BLaER1 (cell line): ENCODE measurements at regions not wholly inside any gene's neighbourhood (a gene's known extent, or its start where the extent isn't known, plus 50 kb on each side); places are given as distances from the start of the nearest gene placed in this dataset.

Experiments used
- H3K27ac ChIP-seq: shearing (Covaris generic); formaldehyde crosslinking; 2 replicates; pipeline ENCODE4 v1.8.1; 2022
- H3K27me3 ChIP-seq: shearing (Covaris generic); formaldehyde crosslinking; 2 replicates; pipeline ENCODE4 v1.8.1; 2022
- H3K36me3 ChIP-seq: shearing (Covaris generic); formaldehyde crosslinking; 2 replicates; pipeline ENCODE4 v1.8.1; 2022
- H3K4me1 ChIP-seq: shearing (Covaris generic); formaldehyde crosslinking; 2 replicates; pipeline ENCODE4 v1.8.1; 2022
- H3K4me2 ChIP-seq: shearing (Covaris generic); formaldehyde crosslinking; 2 replicates; pipeline ENCODE4 v1.8.1; 2022
- H3K4me3 ChIP-seq: shearing (Covaris generic); formaldehyde crosslinking; 2 replicates; pipeline ENCODE4 v1.8.1; 2022
- H3K9ac ChIP-seq: shearing (Covaris generic); formaldehyde crosslinking; 2 replicates; pipeline ENCODE4 v1.8.1; 2022
- H3K9me3 ChIP-seq: shearing (Covaris generic); formaldehyde crosslinking; 2 replicates; pipeline ENCODE4 v1.8.1; 2022
- H4K20me1 ChIP-seq: shearing (Covaris generic); formaldehyde crosslinking; 2 replicates; pipeline ENCODE4 v1.8.1; 2022
- Cebpa-rat ChIP-seq: shearing (Covaris generic); IDR thresholded peaks from 2 replicates; pipeline ENCODE4 v1.8.1; 2022

DNA sequence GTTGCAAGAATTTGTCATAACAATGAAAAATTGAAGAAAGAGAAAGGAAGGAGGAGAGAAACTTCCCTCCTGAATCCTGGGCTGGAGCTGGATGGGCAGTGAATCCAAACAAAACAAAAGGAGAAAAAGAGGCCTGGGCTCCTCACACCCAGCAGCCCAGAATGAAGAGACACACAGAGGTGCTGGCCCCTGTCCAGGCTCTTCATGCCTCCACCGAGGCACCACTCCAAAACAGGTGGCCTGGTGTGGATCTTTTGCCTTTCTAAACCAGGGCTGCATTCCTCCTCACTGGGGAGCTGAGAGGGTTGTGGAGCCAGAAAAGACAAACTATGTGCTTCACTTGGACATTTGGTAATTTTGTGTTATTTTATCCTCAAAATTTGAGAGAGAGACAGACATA is 76.0 kb downstream of the FAM124B start:
- Histone ChIP-seq H3K4me2 (no peak overlapping the region), H3K4me1 (no peaks in the 10 kb centered on the region), H3K36me3 (no peaks in the 10 kb centered on the region), H4K20me1 (no peaks in the 10 kb centered on the region), H3K27me3 (no peaks in the 10 kb centered on the region), H3K4me3 (no peak overlapping the region), H3K9me3 (no peaks in the 10 kb centered on the region), H3K9ac (no peak overlapping the region), H3K27ac (no peak overlapping the region)
- TF ChIP-seq Cebpa-rat = no peak

DNA sequence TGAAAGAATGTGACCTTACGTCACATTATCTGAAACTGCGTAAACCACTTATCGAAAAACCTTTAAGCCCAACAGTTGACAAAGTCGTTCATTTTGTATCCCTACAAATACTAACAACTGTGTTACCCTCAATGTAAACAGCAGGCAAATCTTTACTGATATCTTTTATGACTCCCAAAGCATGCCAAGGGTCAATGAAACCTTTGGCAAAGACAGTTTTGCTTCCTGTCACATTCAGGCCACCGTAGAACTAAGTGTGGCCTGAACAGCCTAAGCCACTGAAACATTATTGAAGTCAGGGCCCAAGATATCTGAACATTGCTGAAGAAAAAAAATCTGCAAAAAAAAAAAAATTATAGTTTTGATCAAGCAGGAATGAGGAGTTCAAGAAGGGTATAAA is 77.3 kb downstream of the FAM124B start:
- Histone ChIP-seq H3K27me3 (no peaks in the 10 kb centered on the region), H3K36me3 (no peaks in the 10 kb centered on the region), H3K4me1 (no peaks in the 10 kb centered on the region), H3K4me3 (no peak overlapping the region), H3K27ac (no peak overlapping the region), H4K20me1 (no peaks in the 10 kb centered on the region), H3K4me2 (no peak overlapping the region), H3K9ac (no peak overlapping the region), H3K9me3 (no peaks in the 10 kb centered on the region)
- TF ChIP-seq Cebpa-rat = no peak

DNA sequence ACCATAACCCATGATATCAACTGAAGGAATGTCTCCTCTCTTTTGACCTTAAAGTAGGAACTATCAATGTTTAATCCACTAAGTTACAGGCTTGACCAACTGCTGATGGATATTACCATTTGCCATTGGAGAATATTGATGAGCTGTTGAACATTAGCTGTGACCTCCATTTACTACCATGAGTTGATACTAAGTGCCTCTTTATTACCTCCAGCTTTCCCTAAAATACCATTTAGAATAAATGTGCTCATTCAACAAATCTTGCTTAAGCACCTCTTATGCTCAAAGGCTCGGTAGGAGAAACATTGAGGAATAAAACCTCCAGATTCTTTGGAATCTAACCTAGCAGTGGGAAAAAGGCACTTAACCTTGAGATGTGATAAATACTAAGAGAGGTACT is 81.2 kb downstream of the FAM124B start:
- H3K9me3 ChIP-seq = no peaks in the 10 kb centered on the region
- no peak overlapping the region for H3K4me2 ChIP-seq
- no peak for TF ChIP-seq Cebpa-rat
- H3K4me1 ChIP-seq = no peaks in the 10 kb centered on the region
- no peak overlapping the region for H3K27ac ChIP-seq
- no peaks in the 10 kb centered on the region for H3K27me3 ChIP-seq
- H3K36me3 ChIP-seq = no peaks in the 10 kb centered on the region
- no peaks in the 10 kb centered on the region for H4K20me1 ChIP-seq
- H3K9ac ChIP-seq = no peak overlapping the region
- no peak overlapping the region for H3K4me3 ChIP-seq

DNA sequence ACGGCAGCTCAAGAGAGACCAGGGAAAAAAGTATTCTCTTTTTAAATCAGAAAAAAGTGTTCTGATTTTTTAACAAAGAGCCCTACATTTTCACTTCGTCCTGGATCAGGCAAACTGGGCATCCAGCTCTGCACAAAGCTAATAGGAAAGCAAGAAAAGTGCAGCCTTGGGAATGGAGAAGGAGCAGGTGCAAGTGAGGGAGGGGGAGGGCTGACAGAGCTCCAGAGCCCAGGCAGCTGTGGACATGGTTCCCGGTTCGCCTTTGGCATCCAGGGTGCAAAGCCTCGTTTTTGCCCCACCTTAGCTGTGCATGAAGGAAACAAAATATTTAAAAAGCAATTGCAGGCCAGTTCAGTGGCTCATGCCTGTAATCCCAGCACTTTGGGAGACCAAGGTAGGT is 82.2 kb downstream of the FAM124B start:
- no peaks in the 10 kb centered on the region for H3K27me3 ChIP-seq
- H3K27ac ChIP-seq = no peak overlapping the region
- H3K4me1 ChIP-seq = no peaks in the 10 kb centered on the region
- H3K9me3 ChIP-seq = no peaks in the 10 kb centered on the region
- no peaks in the 10 kb centered on the region for H3K36me3 ChIP-seq
- H3K9ac ChIP-seq = no peak overlapping the region
- no peaks in the 10 kb centered on the region for H4K20me1 ChIP-seq
- H3K4me3 ChIP-seq = no peak overlapping the region
- H3K4me2 ChIP-seq = no peak overlapping the region
- TF ChIP-seq Cebpa-rat = no peak

DNA sequence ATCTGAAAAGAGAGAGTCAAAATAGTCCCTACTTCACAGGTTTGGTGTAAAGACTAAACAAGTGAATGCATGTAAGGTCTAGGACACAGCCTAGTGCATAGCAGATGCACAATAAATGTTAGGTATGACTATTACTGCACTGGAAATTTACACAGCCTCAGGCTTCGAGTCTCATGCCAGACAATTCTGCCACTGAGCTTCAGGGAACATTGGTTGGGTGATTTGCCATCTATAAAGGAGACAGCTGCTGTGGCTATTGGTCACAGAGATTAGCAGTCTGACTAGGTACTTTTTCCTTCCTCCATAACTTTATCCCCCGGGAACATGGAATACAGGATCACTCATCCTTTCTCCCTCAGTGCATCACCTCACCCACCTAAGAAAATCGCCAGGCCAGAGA is 89.2 kb downstream of the FAM124B start:
- Histone ChIP-seq H3K4me1 (no peaks in the 10 kb centered on the region), H3K27me3 (no peaks in the 10 kb centered on the region), H3K4me2 (no peak overlapping the region), H4K20me1 (no peaks in the 10 kb centered on the region), H3K36me3 (no peaks in the 10 kb centered on the region), H3K9ac (no peak overlapping the region), H3K9me3 (no peaks in the 10 kb centered on the region), H3K4me3 (no peak overlapping the region), H3K27ac (no peak overlapping the region)
- no peak for TF ChIP-seq Cebpa-rat

DNA sequence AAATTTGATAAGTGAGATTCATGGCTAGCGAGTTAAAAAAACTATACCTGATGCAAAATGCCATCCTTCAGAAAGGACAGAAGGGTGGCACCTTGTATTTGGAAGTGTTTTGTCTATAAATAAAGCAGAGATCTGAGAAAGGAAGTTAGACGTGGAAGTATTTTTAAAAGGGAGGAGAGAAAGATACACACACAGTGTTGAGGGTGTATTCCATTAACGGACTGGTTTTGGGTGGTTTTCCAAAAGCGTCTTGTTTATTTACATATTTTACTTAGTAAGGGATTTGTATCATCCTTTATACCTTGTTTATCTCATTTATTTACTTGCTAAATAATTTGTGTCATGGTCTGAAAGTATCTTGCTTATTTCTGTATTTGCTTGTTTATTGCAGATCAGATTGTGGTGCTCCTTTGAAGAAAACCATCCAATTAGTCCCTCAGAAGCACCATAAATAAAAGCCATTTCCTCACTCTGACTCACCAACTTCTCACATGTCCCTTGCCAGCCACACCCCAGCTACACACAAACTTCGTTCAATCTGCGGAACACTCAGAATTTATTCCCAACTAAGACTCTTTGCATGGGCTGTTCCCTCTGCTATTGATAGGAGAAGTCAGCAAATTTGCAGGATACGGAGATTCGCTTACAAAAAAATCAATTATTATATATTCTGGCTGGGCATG is 90.8 kb downstream of the FAM124B start:
- no peak for TF ChIP-seq Cebpa-rat
- H4K20me1 ChIP-seq = no peaks in the 10 kb centered on the region
- no peak overlapping the region for H3K4me2 ChIP-seq
- no peak overlapping the region for H3K4me3 ChIP-seq
- no peaks in the 10 kb centered on the region for H3K9me3 ChIP-seq
- no peaks in the 10 kb centered on the region for H3K4me1 ChIP-seq
- no peak overlapping the region for H3K9ac ChIP-seq
- H3K27ac ChIP-seq = no peak overlapping the region
- H3K36me3 ChIP-seq = no peaks in the 10 kb centered on the region
- H3K27me3 ChIP-seq = no peaks in the 10 kb centered on the region

- H3K4me1 ChIP-seq = no peaks in the 10 kb centered on the region
- no peaks in the 10 kb centered on the region for H4K20me1 ChIP-seq
- no peak overlapping the region for H3K9ac ChIP-seq
- no peak for TF ChIP-seq Cebpa-rat
- no peaks in the 10 kb centered on the region for H3K9me3 ChIP-seq
- H3K4me2 ChIP-seq = no peak overlapping the region
- H3K27ac ChIP-seq = no peak overlapping the region
- no peak overlapping the region for H3K4me3 ChIP-seq
- no peaks in the 10 kb centered on the region for H3K36me3 ChIP-seq
- no peaks in the 10 kb centered on the region for H3K27me3 ChIP-seq
Observed at GRCh38 chr2:224309176-224309575, 92.7 kb downstream of the FAM124B start.

DNA sequence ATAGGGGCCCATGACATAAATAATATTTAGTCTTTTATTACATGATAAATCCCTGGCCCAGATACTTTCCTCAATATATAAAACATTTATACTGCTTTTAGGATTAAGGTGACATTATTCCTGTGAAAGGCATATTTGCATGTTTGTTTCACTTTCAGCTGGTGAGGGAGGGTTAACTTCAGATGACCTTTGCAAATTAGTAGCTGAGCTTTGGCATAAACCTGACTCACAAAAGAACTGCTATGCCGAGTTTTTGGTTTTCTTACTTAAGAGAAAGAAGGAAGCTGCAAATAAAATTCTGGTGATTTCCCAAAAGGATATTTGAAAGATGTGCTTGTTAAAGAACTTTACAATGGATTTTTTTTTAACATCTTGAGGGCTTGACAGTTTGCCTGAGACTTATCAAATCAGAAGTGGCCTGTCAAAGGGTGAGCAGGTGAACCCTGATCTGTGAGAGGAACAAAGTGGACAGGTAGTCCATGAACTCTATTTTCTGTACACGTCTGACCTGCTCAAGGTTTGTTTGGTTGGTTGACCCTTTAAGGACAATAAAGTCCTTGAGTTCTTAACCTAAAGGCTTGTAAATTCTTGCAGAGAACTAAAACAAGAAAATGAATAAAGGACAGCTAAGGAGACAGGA is 93.5 kb downstream of the FAM124B start:
- no peak overlapping the region for H3K27ac ChIP-seq
- H3K27me3 ChIP-seq = no peaks in the 10 kb centered on the region
- no peaks in the 10 kb centered on the region for H4K20me1 ChIP-seq
- H3K4me1 ChIP-seq = no peaks in the 10 kb centered on the region
- no peaks in the 10 kb centered on the region for H3K9me3 ChIP-seq
- H3K4me2 ChIP-seq = no peak overlapping the region
- no peak overlapping the region for H3K9ac ChIP-seq
- H3K36me3 ChIP-seq = no peaks in the 10 kb centered on the region
- no peak overlapping the region for H3K4me3 ChIP-seq
- TF ChIP-seq Cebpa-rat = no peak

GRCh38 chr2:224302952-224303351 is 99.0 kb downstream of the FAM124B start:
- no peaks in the 10 kb centered on the region for H3K36me3 ChIP-seq
- no peak for TF ChIP-seq Cebpa-rat
- H3K4me1 ChIP-seq = no peaks in the 10 kb centered on the region
- no peaks in the 10 kb centered on the region for H3K27me3 ChIP-seq
- H3K4me3 ChIP-seq = no peak overlapping the region
- H3K27ac ChIP-seq = no peak overlapping the region
- no peaks in the 10 kb centered on the region for H3K9me3 ChIP-seq
- H4K20me1 ChIP-seq = no peaks in the 10 kb centered on the region
- H3K9ac ChIP-seq = no peak overlapping the region
- no peak overlapping the region for H3K4me2 ChIP-seq

- Histone ChIP-seq H3K9ac (no peak overlapping the region), H3K4me3 (no peak overlapping the region), H4K20me1 (no peaks in the 10 kb centered on the region), H3K27ac (no peak overlapping the region), H3K27me3 (no peaks in the 10 kb centered on the region), H3K4me2 (no peak overlapping the region), H3K9me3 (peaks cover 12% of the 10 kb centered on the region), H3K4me1 (no peaks in the 10 kb centered on the region), H3K36me3 (no peaks in the 10 kb centered on the region)
- no peak for TF ChIP-seq Cebpa-rat
Observed at GRCh38 chr2:224293976-224294375, 107.9 kb downstream of the FAM124B start.
